ENCODE measurements at regions not wholly inside any gene's neighbourhood (a gene's known extent, or its start where the extent isn't known, plus 50 kb on each side); places are given as distances from the start of the nearest gene placed in this dataset.

DNA sequence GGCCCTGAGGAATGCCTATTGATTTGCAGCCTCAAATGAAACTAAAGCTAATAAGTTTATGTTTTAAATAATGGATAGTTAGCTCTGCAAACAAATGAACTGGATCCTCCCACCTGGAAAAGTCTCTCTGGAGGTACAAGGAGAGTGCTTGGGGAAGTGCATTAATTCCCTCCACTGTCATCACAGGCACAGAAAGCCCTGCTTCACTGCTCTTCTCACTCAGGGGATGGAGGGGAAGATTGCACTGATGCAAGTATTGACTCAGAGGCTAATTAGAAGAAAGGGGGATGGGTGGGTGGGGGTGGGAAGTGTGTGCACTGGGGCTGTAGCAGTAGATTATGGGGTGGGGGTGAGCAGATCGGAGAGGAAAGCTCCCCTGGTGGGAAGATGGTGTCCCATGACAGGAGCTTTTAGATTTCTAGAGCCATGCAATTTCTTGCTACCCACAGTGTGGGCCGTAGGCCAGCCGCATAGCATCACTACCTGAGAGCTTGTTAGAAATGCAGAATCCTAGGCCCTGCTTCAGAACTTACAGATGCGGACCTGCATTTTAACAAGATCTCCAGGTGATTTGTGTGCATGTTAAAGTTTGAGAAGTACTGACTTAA, 163.9 kb downstream of the HIPK3 start:
- Histone ChIP-seq H3K27ac (ENCODE audit: low read depth in 2 of 2, low read length in 2 of 2) (no peak overlapping the region), H3K9ac (ENCODE audit: low read length in 3 of 3) (no peak overlapping the region), H3K27me3 (ENCODE audit: control insufficient read depth, insufficient read depth, low read length) (no peaks in the 10 kb centered on the region), H3K4me3 (ENCODE audit: low read length in 3 of 3) (no peak overlapping the region), H3K4me1 (ENCODE audit: control insufficient read depth in 2 of 3, insufficient read depth in 2 of 3, low read depth in 1 of 3, low read length in 3 of 3) (no peaks in the 10 kb centered on the region), H3K9me3 (ENCODE audit: control insufficient read depth in 2 of 3, insufficient read depth in 1 of 3, low read length in 3 of 3) (no peaks in the 10 kb centered on the region), H3K36me3 (ENCODE audit: control insufficient read depth in 2 of 3, insufficient read depth in 3 of 3, low read length in 3 of 3) (no peaks in the 10 kb centered on the region)
- no peak for DNase-seq
- FAIRE-seq = no peak
- intact Hi-C loops (cut with DNase I) = no loop called here
- TF ChIP-seq, protein P1, sequence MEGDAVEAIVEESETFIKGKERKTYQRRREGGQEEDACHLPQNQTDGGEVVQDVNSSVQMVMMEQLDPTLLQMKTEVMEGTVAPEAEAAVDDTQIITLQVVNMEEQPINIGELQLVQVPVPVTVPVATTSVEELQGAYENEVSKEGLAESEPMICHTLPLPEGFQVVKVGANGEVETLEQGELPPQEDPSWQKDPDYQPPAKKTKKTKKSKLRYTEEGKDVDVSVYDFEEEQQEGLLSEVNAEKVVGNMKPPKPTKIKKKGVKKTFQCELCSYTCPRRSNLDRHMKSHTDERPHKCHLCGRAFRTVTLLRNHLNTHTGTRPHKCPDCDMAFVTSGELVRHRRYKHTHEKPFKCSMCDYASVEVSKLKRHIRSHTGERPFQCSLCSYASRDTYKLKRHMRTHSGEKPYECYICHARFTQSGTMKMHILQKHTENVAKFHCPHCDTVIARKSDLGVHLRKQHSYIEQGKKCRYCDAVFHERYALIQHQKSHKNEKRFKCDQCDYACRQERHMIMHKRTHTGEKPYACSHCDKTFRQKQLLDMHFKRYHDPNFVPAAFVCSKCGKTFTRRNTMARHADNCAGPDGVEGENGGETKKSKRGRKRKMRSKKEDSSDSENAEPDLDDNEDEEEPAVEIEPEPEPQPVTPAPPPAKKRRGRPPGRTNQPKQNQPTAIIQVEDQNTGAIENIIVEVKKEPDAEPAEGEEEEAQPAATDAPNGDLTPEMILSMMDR (IDR thresholded peaks at IDR 0.05; ENCODE audit: borderline replicate concordance, extremely low read depth, insufficient read depth) = no peak

DNA sequence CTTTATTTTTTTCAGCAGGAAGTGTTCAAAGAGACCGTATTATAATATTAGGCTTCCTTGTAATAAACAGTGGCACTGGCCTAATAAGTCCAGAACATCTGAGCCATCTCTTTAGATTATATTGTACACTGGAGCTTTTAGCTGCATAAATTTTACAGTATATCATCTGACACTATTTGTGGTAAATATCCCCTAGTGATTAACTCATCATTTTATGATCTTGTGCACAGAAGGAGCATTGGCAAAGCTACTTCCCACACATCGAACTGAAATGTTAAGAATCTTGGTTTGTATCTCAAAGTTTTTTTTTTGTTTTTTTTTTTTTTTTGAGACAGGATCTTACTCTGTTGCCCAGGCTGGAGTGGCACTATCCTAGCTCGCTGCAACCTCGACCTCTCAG, 162.7 kb downstream of the HIPK3 start:
- DNase-seq (no peak), FAIRE-seq (no peak)
- Histone ChIP-seq H3K27me3 (ENCODE audit: control insufficient read depth, insufficient read depth, low read length) (no peaks in the 10 kb centered on the region), H3K4me3 (ENCODE audit: low read length in 3 of 3) (no peak overlapping the region), H3K36me3 (ENCODE audit: control insufficient read depth in 2 of 3, insufficient read depth in 3 of 3, low read length in 3 of 3) (no peaks in the 10 kb centered on the region), H3K9ac (ENCODE audit: low read length in 3 of 3) (no peak overlapping the region), H3K9me3 (ENCODE audit: control insufficient read depth in 2 of 3, insufficient read depth in 1 of 3, low read length in 3 of 3) (no peaks in the 10 kb centered on the region), H3K4me1 (ENCODE audit: control insufficient read depth in 2 of 3, insufficient read depth in 2 of 3, low read depth in 1 of 3, low read length in 3 of 3) (no peaks in the 10 kb centered on the region), H3K27ac (ENCODE audit: low read depth in 2 of 2, low read length in 2 of 2) (no peak overlapping the region)
- intact Hi-C loops (cut with DNase I) = no loop called here
- TF ChIP-seq, protein P1 (IDR thresholded peaks at IDR 0.05; ENCODE audit: borderline replicate concordance, extremely low read depth, insufficient read depth) = no peak

DNA sequence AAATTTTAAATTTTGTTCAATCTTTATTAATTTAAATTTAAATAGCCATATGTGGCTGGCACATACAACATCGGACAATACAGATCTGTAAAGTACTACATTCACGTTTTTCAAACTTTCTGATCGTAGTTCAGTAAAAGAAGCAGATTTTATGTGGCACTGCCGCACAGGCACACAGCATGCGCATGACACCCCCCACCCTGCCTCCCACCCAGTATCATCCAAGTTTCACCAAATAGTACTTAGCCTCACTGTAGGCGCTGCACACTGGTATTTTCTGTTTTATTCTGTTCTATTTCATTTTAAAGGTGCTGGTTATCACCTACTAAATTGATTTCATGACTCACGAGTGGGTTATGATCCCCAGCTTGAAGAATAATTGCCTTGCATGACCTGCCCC, 159.9 kb downstream of the HIPK3 start:
- Histone ChIP-seq H3K9me3 (ENCODE audit: control insufficient read depth in 2 of 3, insufficient read depth in 1 of 3, low read length in 3 of 3) (no peaks in the 10 kb centered on the region), H3K27me3 (ENCODE audit: control insufficient read depth, insufficient read depth, low read length) (no peaks in the 10 kb centered on the region), H3K4me3 (ENCODE audit: low read length in 3 of 3) (no peak overlapping the region), H3K36me3 (ENCODE audit: control insufficient read depth in 2 of 3, insufficient read depth in 3 of 3, low read length in 3 of 3) (no peaks in the 10 kb centered on the region), H3K27ac (ENCODE audit: low read depth in 2 of 2, low read length in 2 of 2) (no peak overlapping the region), H3K9ac (ENCODE audit: low read length in 3 of 3) (no peak overlapping the region), H3K4me1 (ENCODE audit: control insufficient read depth in 2 of 3, insufficient read depth in 2 of 3, low read depth in 1 of 3, low read length in 3 of 3) (no peaks in the 10 kb centered on the region)
- DNase-seq (no peak), FAIRE-seq (no peak)
- TF ChIP-seq, protein P1 (IDR thresholded peaks at IDR 0.05; ENCODE audit: borderline replicate concordance, extremely low read depth, insufficient read depth) = no peak
- intact Hi-C loops (cut with DNase I) = no loop called here

- no peak for FAIRE-seq
- TF ChIP-seq, protein P1 (IDR thresholded peaks at IDR 0.05; ENCODE audit: borderline replicate concordance, extremely low read depth, insufficient read depth) = no peak
- DNase-seq = no peak
- no peak overlapping the region for H3K27ac ChIP-seq (ENCODE audit: low read depth in 2 of 2, low read length in 2 of 2)
- H3K4me3 ChIP-seq (ENCODE audit: low read length in 3 of 3) = no peak overlapping the region
- no peaks in the 10 kb centered on the region for H3K27me3 ChIP-seq (ENCODE audit: control insufficient read depth, insufficient read depth, low read length)
- no peak overlapping the region for H3K9ac ChIP-seq (ENCODE audit: low read length in 3 of 3)
- H3K4me1 ChIP-seq (ENCODE audit: control insufficient read depth in 2 of 3, insufficient read depth in 2 of 3, low read depth in 1 of 3, low read length in 3 of 3) = no peaks in the 10 kb centered on the region
- no peaks in the 10 kb centered on the region for H3K36me3 ChIP-seq (ENCODE audit: control insufficient read depth in 2 of 3, insufficient read depth in 3 of 3, low read length in 3 of 3)
- H3K9me3 ChIP-seq (ENCODE audit: control insufficient read depth in 2 of 3, insufficient read depth in 1 of 3, low read length in 3 of 3) = no peaks in the 10 kb centered on the region
- intact Hi-C loops (cut with DNase I) = no loop called here
Measured at GRCh38 chr11:33413301-33413700, 156.1 kb downstream of the HIPK3 start.
